ENCODE measurements at regions not wholly inside any gene's neighbourhood (a gene's known extent, or its start where the extent isn't known, plus 50 kb on each side); places are given as distances from the start of the nearest gene placed in this dataset.

DNA sequence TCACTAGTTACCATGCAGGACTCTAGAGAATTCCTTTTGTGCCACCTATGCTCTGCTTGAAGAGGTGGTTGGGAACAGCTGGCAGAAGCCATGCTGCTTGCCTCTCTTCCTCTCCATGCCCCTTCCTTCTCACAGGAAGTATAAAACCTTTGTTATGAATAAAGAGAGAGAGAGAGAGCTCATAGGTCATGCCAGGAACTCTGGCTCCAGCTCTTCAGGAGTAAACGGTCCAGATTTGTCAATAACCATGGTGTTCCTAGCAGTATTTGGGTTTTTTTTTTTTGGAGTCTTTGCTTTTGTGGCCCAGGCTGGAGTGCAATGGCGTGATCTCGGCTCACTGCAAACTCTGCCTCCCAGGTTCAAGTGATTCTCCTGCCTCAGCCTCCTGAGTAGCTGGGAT lies 97.7 kb upstream of the SLC4A7 start:
- Histone ChIP-seq H3K9me2 (ENCODE audit: insufficient read depth, low read length) (no peaks in the 10 kb centered on the region), H4K20me1 (ENCODE audit: insufficient read depth, low read length) (no peaks in the 10 kb centered on the region), H3K36me3 (ENCODE audit: insufficient read depth, low read length) (no peaks in the 10 kb centered on the region), H3K79me2 (ENCODE audit: insufficient read depth, low read depth, low read length) (no peaks in the 10 kb centered on the region), H3K4me1 (ENCODE audit: insufficient read depth, low read length, poor library complexity, severe bottlenecking) (no peaks in the 10 kb centered on the region), H3K27ac (ENCODE audit: low read depth, low read length, poor library complexity, severe bottlenecking) (no peak overlapping the region), H3K9me3 (ENCODE audit: low read length) (no peaks in the 10 kb centered on the region), H3K4me3 (ENCODE audit: low read depth, low read length, poor library complexity, severe bottlenecking) (no peak overlapping the region), H3K4me2 (ENCODE audit: low read length) (no peak overlapping the region), H2AFZ (ENCODE audit: low read length) (no peak overlapping the region)
- POLR2A ChIA-PET: interaction anchor here (0.6 kb wide), 1 partner anchor 211 kb away, joined by 3 read pairs; no protein-coding TSS in a partner anchor
- TF ChIP-seq EZH2phosphoT487 (IDR thresholded peaks at IDR 0.05; ENCODE audit: borderline replicate concordance, low read depth, low read length): no peak
- TF ChIP-seq, protein P1, sequence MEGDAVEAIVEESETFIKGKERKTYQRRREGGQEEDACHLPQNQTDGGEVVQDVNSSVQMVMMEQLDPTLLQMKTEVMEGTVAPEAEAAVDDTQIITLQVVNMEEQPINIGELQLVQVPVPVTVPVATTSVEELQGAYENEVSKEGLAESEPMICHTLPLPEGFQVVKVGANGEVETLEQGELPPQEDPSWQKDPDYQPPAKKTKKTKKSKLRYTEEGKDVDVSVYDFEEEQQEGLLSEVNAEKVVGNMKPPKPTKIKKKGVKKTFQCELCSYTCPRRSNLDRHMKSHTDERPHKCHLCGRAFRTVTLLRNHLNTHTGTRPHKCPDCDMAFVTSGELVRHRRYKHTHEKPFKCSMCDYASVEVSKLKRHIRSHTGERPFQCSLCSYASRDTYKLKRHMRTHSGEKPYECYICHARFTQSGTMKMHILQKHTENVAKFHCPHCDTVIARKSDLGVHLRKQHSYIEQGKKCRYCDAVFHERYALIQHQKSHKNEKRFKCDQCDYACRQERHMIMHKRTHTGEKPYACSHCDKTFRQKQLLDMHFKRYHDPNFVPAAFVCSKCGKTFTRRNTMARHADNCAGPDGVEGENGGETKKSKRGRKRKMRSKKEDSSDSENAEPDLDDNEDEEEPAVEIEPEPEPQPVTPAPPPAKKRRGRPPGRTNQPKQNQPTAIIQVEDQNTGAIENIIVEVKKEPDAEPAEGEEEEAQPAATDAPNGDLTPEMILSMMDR (conservative IDR thresholded peaks at IDR 0.05; ENCODE audit: low read length): no peak
- CTCF ChIA-PET (ENCODE audit: unreplicated experiment): no interaction called here
- intact Hi-C loops (cut with micrococcal nuclease; ENCODE audit: unreplicated experiment): no loop called here
- no TSS peak for BruUV-seq (replicated peaks)
- no peak for DNase-seq (ENCODE audit: low spot score)

DNA sequence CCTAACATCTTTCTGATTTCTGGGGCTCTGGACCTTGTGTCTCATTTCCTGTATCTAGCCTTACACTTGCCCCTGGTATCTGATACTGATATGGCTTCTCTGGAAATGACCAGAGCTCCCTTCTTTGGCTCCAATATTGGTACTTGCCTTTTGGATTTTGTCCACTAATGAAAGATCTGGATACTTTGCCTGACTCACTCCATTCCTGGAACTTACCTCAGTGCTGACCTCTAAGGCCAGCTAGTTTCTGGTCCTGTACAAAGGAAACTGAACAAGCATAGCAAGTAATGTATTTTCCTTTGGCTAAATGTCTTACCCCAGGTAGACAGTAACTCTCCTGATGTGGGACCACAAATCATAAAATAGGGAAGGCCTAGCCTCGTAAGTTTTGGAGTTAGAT lies 93.8 kb upstream of the SLC4A7 start:
- POLR2A ChIA-PET: interaction anchor here (0.6 kb wide), 1 partner anchor 11 kb away, joined by 3 read pairs; no protein-coding TSS in a partner anchor
- no TSS peak for BruUV-seq (replicated peaks)
- CTCF ChIA-PET (ENCODE audit: unreplicated experiment): no interaction called here

DNA sequence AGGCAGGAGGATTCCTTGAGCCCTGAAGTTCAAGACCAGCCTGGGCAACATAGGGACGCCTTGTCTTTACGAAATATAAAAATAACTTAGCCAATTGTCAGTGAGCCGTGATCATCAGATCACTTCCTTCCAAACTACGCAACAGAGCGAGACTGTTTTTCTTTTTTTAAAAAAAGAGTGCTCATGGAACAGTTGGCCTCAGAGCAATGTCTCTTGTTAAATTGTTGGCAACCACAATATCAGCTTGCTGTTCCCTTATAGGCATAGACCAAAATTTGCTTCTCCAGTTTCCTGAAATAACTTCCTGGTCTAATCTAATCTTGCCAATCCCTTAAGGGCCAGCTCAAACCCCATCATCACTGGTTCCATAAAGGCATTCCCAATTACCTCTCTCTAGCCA lies 93.3 kb upstream of the SLC4A7 start:
- no peaks in the 10 kb centered on the region for H3K79me2 ChIP-seq (ENCODE audit: insufficient read depth, low read depth, low read length)
- no peaks in the 10 kb centered on the region for H3K36me3 ChIP-seq (ENCODE audit: insufficient read depth, low read length)
- no peak for DNase-seq (ENCODE audit: low spot score)
- H4K20me1 ChIP-seq (ENCODE audit: insufficient read depth, low read length): no peaks in the 10 kb centered on the region
- TF ChIP-seq, protein P1 (conservative IDR thresholded peaks at IDR 0.05; ENCODE audit: low read length): no peak
- TF ChIP-seq EZH2phosphoT487 (IDR thresholded peaks at IDR 0.05; ENCODE audit: borderline replicate concordance, low read depth, low read length): no peak
- no peak overlapping the region for H3K4me3 ChIP-seq (ENCODE audit: low read depth, low read length, poor library complexity, severe bottlenecking)
- H3K4me2 ChIP-seq (ENCODE audit: low read length): no peak overlapping the region
- H3K4me1 ChIP-seq (ENCODE audit: insufficient read depth, low read length, poor library complexity, severe bottlenecking): no peaks in the 10 kb centered on the region
- no peak overlapping the region for H3K27ac ChIP-seq (ENCODE audit: low read depth, low read length, poor library complexity, severe bottlenecking)
- H3K9me3 ChIP-seq (ENCODE audit: low read length): no peaks in the 10 kb centered on the region
- BruUV-seq (replicated peaks): no TSS peak
- ChIA-PET CTCF (ENCODE audit: unreplicated experiment) (no interaction called here), POLR2A (interaction anchor here (0.6 kb wide), 4 partner anchors 11 to 977 kb away, joined by 3 to 9 read pairs (median 4); no protein-coding TSS in a partner anchor)
- intact Hi-C loops (cut with micrococcal nuclease; ENCODE audit: unreplicated experiment): no loop called here
- H3K9me2 ChIP-seq (ENCODE audit: insufficient read depth, low read length): no peaks in the 10 kb centered on the region
- H2AFZ ChIP-seq (ENCODE audit: low read length): no peak overlapping the region

More for the DNA sequence above, 93.8 kb upstream of the SLC4A7 start:
- H3K27ac ChIP-seq (ENCODE audit: low read depth, low read length, poor library complexity, severe bottlenecking): no peak overlapping the region
- H3K9me2 ChIP-seq (ENCODE audit: insufficient read depth, low read length): no peaks in the 10 kb centered on the region
- TF ChIP-seq, protein P1 (conservative IDR thresholded peaks at IDR 0.05; ENCODE audit: low read length): no peak
- TF ChIP-seq EZH2phosphoT487 (IDR thresholded peaks at IDR 0.05; ENCODE audit: borderline replicate concordance, low read depth, low read length): no peak
- no peak overlapping the region for H3K4me2 ChIP-seq (ENCODE audit: low read length)
- H3K4me1 ChIP-seq (ENCODE audit: insufficient read depth, low read length, poor library complexity, severe bottlenecking): no peaks in the 10 kb centered on the region
- no peaks in the 10 kb centered on the region for H3K79me2 ChIP-seq (ENCODE audit: insufficient read depth, low read depth, low read length)
- H3K4me3 ChIP-seq (ENCODE audit: low read depth, low read length, poor library complexity, severe bottlenecking): no peak overlapping the region
- intact Hi-C loops (cut with micrococcal nuclease; ENCODE audit: unreplicated experiment): no loop called here
- H3K36me3 ChIP-seq (ENCODE audit: insufficient read depth, low read length): no peaks in the 10 kb centered on the region
- H3K9me3 ChIP-seq (ENCODE audit: low read length): no peaks in the 10 kb centered on the region
- H2AFZ ChIP-seq (ENCODE audit: low read length): no peak overlapping the region
- no peak for DNase-seq (ENCODE audit: low spot score)
- H4K20me1 ChIP-seq (ENCODE audit: insufficient read depth, low read length): no peaks in the 10 kb centered on the region
